Lung (tissue), 11 donors: ENCODE measurements at regions not wholly inside any gene's neighbourhood (a gene's known extent, or its start where the extent isn't known, plus 50 kb on each side); places are given as distances from the start of the nearest gene placed in this dataset.
A peak's percentile ranks its signal among the peaks of the same experiment; 100 is the strongest.
"Not testable (repeated sequence)": the region's sequence is repeated elsewhere in the genome, so short reads cannot be mapped to it uniquely, and the experiment has no call there.

Experiments used
- ATAC-seq: fragments of 200-7000 bp; cut with Tn5 transposase; one replicate; pipeline ENCODE4 v1.9.1; 2020; ENCODE audit warnings: moderate number of reproducible peaks; ENCODE audit not compliant: insufficient read depth, low FRiP score
- DNase-seq, 3 donors: peaks; one replicate each; pipeline ENCODE4 v3.0.0-alpha.2; 2013 to 2017
- H3K27ac ChIP-seq, 2 donors: one replicate each; pipeline ENCODE4 v1.5.1; 2013; ENCODE audit warnings: mild to moderate bottlenecking in 2 of 2, moderate library complexity in 2 of 2, control low read depth in 1 of 2, inconsistent platforms in 1 of 2, low read depth in 1 of 2, low read length in 1 of 2
- H3K27me3 ChIP-seq, 3 donors: one replicate each; pipeline ENCODE4 v1.5.1; 2013; ENCODE audit warnings: low read length in 2 of 3; ENCODE audit not compliant: control insufficient read depth in 3 of 3, insufficient read depth in 3 of 3
- H3K36me3 ChIP-seq, 4 donors: one replicate each; pipeline ENCODE4 v1.5.1; 2013; ENCODE audit warnings: low read length in 4 of 4, mild to moderate bottlenecking in 1 of 4, moderate library complexity in 1 of 4; ENCODE audit not compliant: control insufficient read depth in 4 of 4, insufficient read depth in 4 of 4
- H3K4me1 ChIP-seq, 5 donors: one replicate each; pipeline ENCODE4 v1.5.1; 2013; ENCODE audit warnings: low read length in 5 of 5, mild to moderate bottlenecking in 2 of 5, moderate library complexity in 1 of 5; ENCODE audit not compliant: control insufficient read depth in 5 of 5, insufficient read depth in 5 of 5
- H3K4me3 ChIP-seq: one replicate; pipeline ENCODE4 v1.5.1; 2013; ENCODE audit warnings: mild to moderate bottlenecking, control low read depth, moderate library complexity
- H3K9ac ChIP-seq, 2 donors: one replicate each; pipeline ENCODE4 v1.5.1; 2013; ENCODE audit warnings: low read length in 2 of 2, control low read depth in 1 of 2; ENCODE audit not compliant: insufficient read depth in 1 of 2
- H3K9me3 ChIP-seq, 4 donors: one replicate each; pipeline ENCODE4 v1.5.1; 2013; ENCODE audit warnings: low read length in 3 of 4, mild to moderate bottlenecking in 1 of 4, moderate library complexity in 1 of 4; ENCODE audit not compliant: control insufficient read depth in 4 of 4, insufficient read depth in 3 of 4
- CTCF ChIP-seq: IDR thresholded peaks from 2 replicates; pipeline ENCODE4 v1.5.1; 2012; ENCODE audit warnings: mild to moderate bottlenecking; ENCODE audit errors: control extremely low read depth, extremely low read depth
- WGBS, 2 donors: extraction: QIAGEN DNeasy Blood & Tissue Kit; methylation state at CpG; one replicate each; pipeline ENCODE4 v1.1.7; 2013; 5-methylcytosine and 5-hydroxymethylcytosine counted together
- donor health status: control.
- donor health status: control.
- donor health status: Bipolar disorder and iron deficiency.
- donor health status: healthy.
- donor health status: DM: yes; HTN: yes; CAD: no.

DNA sequence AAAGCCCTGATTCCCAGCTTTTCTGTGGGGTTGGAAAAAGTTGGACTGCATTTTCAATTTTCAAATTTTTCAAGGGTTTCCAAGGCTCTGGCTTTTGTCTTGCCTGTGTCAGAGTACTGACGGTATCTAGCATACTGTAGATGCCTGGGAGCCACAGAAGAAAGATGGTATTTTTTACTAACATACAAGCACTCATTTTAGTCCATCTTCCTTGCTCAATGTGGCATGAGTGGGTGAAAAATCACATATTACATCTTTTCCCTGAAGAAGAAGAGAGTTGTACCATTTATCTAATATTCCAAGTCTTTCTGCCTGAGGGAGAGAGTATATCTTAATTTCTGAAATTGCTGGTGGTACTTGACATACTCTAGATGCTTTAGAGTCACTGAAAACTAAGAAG lies 738.6 kb upstream of the ADGRL3 start:
- H3K27me3 ChIP-seq, result no peaks in the 10 kb centered on the region
- no peak overlapping the region for H3K27ac ChIP-seq
- no peak for ATAC-seq
- 74 to 87% methylated on average over 1 of the region's 1 CpG for WGBS, 2 donors
- TF ChIP-seq CTCF, result no peak
- H3K36me3 ChIP-seq, result no peaks in the 10 kb centered on the region
- no peaks in the 10 kb centered on the region for H3K4me1 ChIP-seq
- peaks cover 0 to 3% (median 0%) of the 10 kb centered on the region in 4 donors for H3K9me3 ChIP-seq
- DNase-seq, result no peak
- H3K9ac ChIP-seq, result no peak overlapping the region
- H3K4me3 ChIP-seq, result no peak overlapping the region

DNA sequence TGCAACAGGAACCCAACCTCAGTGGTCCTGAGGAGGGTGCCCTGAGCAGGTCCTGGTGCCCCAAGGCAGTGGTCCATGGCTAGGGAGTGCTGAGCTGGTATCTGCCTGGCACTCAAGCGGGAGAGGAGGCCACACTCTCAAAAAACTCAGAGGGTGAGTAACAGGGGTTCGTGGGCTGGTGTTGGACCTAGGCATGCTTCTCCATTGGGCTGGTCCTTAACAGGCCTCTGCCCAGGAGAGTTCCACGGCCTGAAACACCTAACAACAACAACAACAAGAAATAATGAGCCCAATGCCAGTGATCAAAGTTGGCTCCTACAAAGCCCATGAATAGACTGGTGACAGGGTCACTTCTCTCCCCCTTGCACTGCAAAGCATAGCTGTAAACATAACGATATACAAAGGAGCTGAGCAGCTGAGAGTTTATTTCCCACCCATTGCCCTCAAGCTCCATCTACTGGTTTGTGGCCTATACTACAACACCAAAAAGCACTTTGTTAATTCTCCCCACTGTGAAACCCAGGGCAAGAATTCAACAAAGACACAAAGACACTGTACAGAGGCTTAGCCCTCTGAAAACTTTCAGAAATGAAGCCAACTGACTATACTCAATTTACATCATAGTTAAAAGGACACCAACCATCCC lies 736.1 kb upstream of the ADGRL3 start:
- no peak overlapping the region for H3K9ac ChIP-seq
- ATAC-seq, result no peak
- no peak overlapping the region for H3K4me3 ChIP-seq
- no peaks in the 10 kb centered on the region for H3K27me3 ChIP-seq
- no peak overlapping the region for H3K27ac ChIP-seq
- TF ChIP-seq CTCF, result no peak
- peaks cover 0 to 3% (median 0%) of the 10 kb centered on the region in 4 donors for H3K9me3 ChIP-seq
- peak in 1 of 3 donors; percentile 10 for DNase-seq
- H3K4me1 ChIP-seq, result no peaks in the 10 kb centered on the region
- WGBS, 2 donors, result 62 to 68% methylated on average over 4 of the region's 4 CpGs
- H3K36me3 ChIP-seq, result no peaks in the 10 kb centered on the region

DNA sequence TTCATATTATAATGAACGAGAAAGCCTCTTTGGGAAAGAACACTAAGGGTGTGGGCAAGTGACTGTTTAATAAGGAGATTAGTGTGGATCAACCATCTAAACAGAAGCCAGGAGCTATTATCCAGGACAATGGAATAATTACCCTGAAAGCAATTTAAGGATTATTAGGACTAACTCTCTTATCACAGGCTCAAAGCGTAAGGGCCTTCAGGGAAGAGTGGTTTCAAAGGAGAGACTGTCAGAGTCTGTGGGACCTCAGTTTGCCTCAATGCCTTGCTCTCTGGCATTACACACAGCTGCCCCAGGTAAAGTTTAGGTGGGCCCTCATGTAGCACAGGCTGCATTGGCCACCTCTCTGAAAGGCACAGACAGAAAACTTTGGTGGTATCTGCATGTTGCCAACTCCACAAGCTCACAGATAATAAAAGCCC lies 717.2 kb upstream of the ADGRL3 start:
- H3K27ac ChIP-seq, result no peak overlapping the region
- H3K9ac ChIP-seq, result no peak overlapping the region
- 47 to 57% methylated on average over 2 of the region's 2 CpGs for WGBS, 2 donors
- no peak for TF ChIP-seq CTCF
- no peaks in the 10 kb centered on the region for H3K27me3 ChIP-seq
- H3K36me3 ChIP-seq, result no peaks in the 10 kb centered on the region
- DNase-seq (no peak), ATAC-seq (no peak)
- no peak overlapping the region for H3K4me3 ChIP-seq
- no peaks in the 10 kb centered on the region for H3K9me3 ChIP-seq
- H3K4me1 ChIP-seq, result no peaks in the 10 kb centered on the region

DNA sequence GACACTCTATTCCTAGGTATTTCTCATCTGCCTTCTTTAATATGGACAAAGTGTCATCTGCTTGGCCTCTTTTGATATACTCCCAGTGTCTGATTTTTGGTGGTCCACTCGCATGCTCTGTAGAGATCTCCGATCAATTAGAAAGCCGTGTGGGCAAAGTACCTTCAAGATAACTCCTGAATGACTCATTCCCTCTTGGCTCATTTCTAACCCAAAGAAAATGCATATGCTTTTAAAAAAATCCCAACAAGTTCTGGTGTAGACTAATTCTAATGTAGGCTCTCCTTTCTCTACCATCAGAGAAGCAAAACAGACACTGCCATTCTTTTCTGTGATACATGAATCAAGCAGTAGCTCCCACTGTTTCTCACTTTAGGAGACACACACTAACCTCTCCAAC lies 714.9 kb upstream of the ADGRL3 start:
- TF ChIP-seq CTCF, result no peak
- Histone ChIP-seq H3K27ac (no peak overlapping the region), H3K27me3 (no peaks in the 10 kb centered on the region), H3K9ac (no peak overlapping the region), H3K4me3 (no peak overlapping the region), H3K4me1 (no peaks in the 10 kb centered on the region), H3K36me3 (no peaks in the 10 kb centered on the region), H3K9me3 (no peaks in the 10 kb centered on the region)
- ATAC-seq, result no peak
- DNase-seq, result no peak
- WGBS, 2 donors, result 77 to 84% methylated on average over 3 of the region's 3 CpGs

DNA sequence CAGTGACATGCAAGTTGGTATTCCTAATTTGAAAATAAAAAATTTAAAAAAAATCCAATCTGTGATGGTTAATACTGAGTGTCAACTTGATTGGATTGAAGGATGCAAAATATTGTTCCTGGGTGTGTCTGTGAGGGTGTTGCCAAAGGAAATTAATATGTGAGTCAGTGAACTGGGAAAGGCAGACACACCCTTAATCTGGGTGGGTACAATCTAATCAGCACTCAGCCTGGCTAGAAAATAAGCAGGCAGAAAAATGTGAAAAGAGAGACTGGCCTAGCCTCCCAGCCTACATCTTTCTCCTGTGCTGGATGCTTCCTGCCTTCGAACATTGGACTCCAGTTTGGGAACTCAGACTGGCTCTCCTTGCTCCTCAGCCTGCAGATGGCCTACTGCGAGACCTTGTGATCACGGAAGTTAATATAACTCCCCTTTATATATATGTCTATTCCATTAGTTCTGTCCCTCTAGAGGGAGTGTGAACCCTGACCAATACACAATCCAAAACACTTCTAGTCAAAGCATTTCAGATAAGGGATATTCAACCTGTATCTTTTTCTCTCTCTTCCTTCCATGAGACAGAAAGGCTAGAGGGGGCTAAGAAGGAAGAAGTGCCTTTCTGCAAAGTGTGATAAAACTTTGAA lies 712.9 kb upstream of the ADGRL3 start:
- H3K4me1 ChIP-seq, H3K27ac ChIP-seq, H3K9me3 ChIP-seq, DNase-seq, H3K27me3 ChIP-seq, ATAC-seq, H3K9ac ChIP-seq, H3K4me3 ChIP-seq, H3K36me3 ChIP-seq: not testable (repeated sequence)
- 83 to 86% methylated on average over 3 of the region's 3 CpGs for WGBS, 2 donors
